CD4-positive, alpha-beta T cell (primary cell): ENCODE measurements at regions not wholly inside any gene's neighbourhood (a gene's known extent, or its start where the extent isn't known, plus 50 kb on each side); places are given as distances from the start of the nearest gene placed in this dataset.

Source experiments
- ATAC-seq: fragments of 200-7000 bp; cut with Tn5 transposase; one replicate; pipeline ENCODE4 v1.10.0; 2022; ENCODE audit warnings: mild to moderate bottlenecking; ENCODE audit not compliant: poor library complexity
- CTCF ChIA-PET: fragments of 350-600 bp; sonication (Branson Sonifier 250); formaldehyde crosslinking; loops from one replicate; lab custom pipeline; 2021; ENCODE audit warnings: antibody characterized with exemption, inconsistent platforms; lab: Charles Lee
- POLR2A ChIA-PET: fragments of 350-600 bp; sonication (Branson Sonifier 250); formaldehyde crosslinking; loops from one replicate; lab custom pipeline; 2021; ENCODE audit warnings: antibody characterized with exemption, inconsistent platforms; lab: Charles Lee
- DNase-seq, 14 experiments: peaks; one replicate each; pipeline ENCODE4 v3.0.0-alpha.2; 2013 to 2020; ENCODE audit warnings: mixed read lengths in 2 of 14
- H3K27ac ChIP-seq, 2 donors: one replicate each; pipeline versions ENCODE4 v1.5.1 to v1.7.0; 2013; ENCODE audit warnings: low read length in 2 of 2, low read depth in 1 of 2, mild to moderate bottlenecking in 1 of 2
- H3K27me3 ChIP-seq, 2 experiments: 1 replicate in 1 of 2; 2 replicates in 1 of 2; pipeline versions ENCODE4 v1.6.1 to v1.7.0; 2013; ENCODE audit warnings: low read length in 2 of 2, control low read depth in 1 of 2, mild to moderate bottlenecking in 1 of 2, moderate library complexity in 1 of 2; ENCODE audit not compliant: insufficient read depth in 2 of 2, control insufficient read depth in 1 of 2
- H3K36me3 ChIP-seq: one replicate; pipeline ENCODE4 v1.6.1; 2013; ENCODE audit warnings: low read length, control low read depth; ENCODE audit not compliant: insufficient read depth
- H3K4me1 ChIP-seq: one replicate; pipeline ENCODE4 v1.6.1; 2013; ENCODE audit warnings: low read length, control low read depth; ENCODE audit not compliant: insufficient read depth
- H3K4me3 ChIP-seq: one replicate; pipeline ENCODE4 v1.5.1; 2013; ENCODE audit warnings: mild to moderate bottlenecking, low read length, moderate library complexity
- H3K9me3 ChIP-seq, 2 experiments: 1 replicate in 1 of 2; 2 replicates in 1 of 2; pipeline versions ENCODE4 v1.6.1 to v1.7.0; 2013; ENCODE audit warnings: low read length in 2 of 2, mild to moderate bottlenecking in 2 of 2, control low read depth in 1 of 2, moderate library complexity in 1 of 2; ENCODE audit not compliant: control insufficient read depth in 1 of 2, insufficient read depth in 1 of 2
- H3K27ac Mint-ChIP-seq: one replicate; pipeline ENCODE4 v1.8.0; 2020; ENCODE audit warnings: mixed read lengths
- H3K27me3 Mint-ChIP-seq: one replicate; pipeline ENCODE4 v1.8.0; 2021; ENCODE audit warnings: mixed read lengths
- H3K36me3 Mint-ChIP-seq: one replicate; pipeline ENCODE4 v1.8.0; 2021; ENCODE audit warnings: low read depth, mixed read lengths
- H3K4me1 Mint-ChIP-seq: one replicate; pipeline ENCODE4 v1.8.0; 2021; ENCODE audit warnings: low read depth, mixed read lengths
- H3K4me3 Mint-ChIP-seq: one replicate; pipeline ENCODE4 v1.8.0; 2020; ENCODE audit warnings: mild to moderate bottlenecking, mixed read lengths
- H3K9me3 Mint-ChIP-seq: one replicate; pipeline ENCODE4 v1.8.0; 2020; ENCODE audit warnings: mixed read lengths
- CTCF ChIP-seq: fragments of 200-600 bp; IDR thresholded peaks from one replicate; pipeline ENCODE4 v1.8.0; 2022; ENCODE audit warnings: antibody characterized with exemption, mild to moderate bottlenecking
- intact Hi-C, 2 experiments: fragments of 100-400 bp; cut with DNase I in 1 of 2; cut with micrococcal nuclease in 1 of 2; formaldehyde crosslinking; loops; one replicate each; pipeline versions ENCODE4 v1.15.1 to v1.9.0; 2023 to 2025; cut with DNase I, micrococcal nuclease

GRCh38 chr5:87746341-87746740 lies 333.6 kb upstream of the CCNH start:
- H3K4me1 ChIP-seq = no peaks in the 10 kb centered on the region
- intact Hi-C loops = no loop called here
- peaks cover 16% of the 10 kb centered on the region for H3K27me3 Mint-ChIP-seq
- no peak for TF ChIP-seq CTCF
- H3K36me3 ChIP-seq = no peaks in the 10 kb centered on the region
- H3K27ac ChIP-seq = no peak overlapping the region
- no peaks in the 10 kb centered on the region for H3K36me3 Mint-ChIP-seq
- no peaks in the 10 kb centered on the region for H3K9me3 ChIP-seq
- POLR2A ChIA-PET = no interaction called here
- no peak overlapping the region for H3K27ac Mint-ChIP-seq
- ATAC-seq (no peak), DNase-seq (no peak)
- no peaks in the 10 kb centered on the region for H3K9me3 Mint-ChIP-seq
- peaks cover 0 to 4% of the 10 kb centered on the region in 2 experiments for H3K27me3 ChIP-seq
- no peak overlapping the region for H3K4me3 ChIP-seq
- no peak overlapping the region for H3K4me3 Mint-ChIP-seq
- no peaks in the 10 kb centered on the region for H3K4me1 Mint-ChIP-seq
- CTCF ChIA-PET = no interaction called here

- no peaks in the 10 kb centered on the region for H3K36me3 ChIP-seq
- no peak for TF ChIP-seq CTCF
- no peak for DNase-seq
- intact Hi-C loops = no loop called here
- CTCF ChIA-PET = no interaction called here
- H3K4me1 Mint-ChIP-seq = no peaks in the 10 kb centered on the region
- H3K9me3 ChIP-seq = no peaks in the 10 kb centered on the region
- POLR2A ChIA-PET = no interaction called here
- no peak overlapping the region for H3K27ac ChIP-seq
- H3K4me3 Mint-ChIP-seq = no peak overlapping the region
- no peak overlapping the region for H3K4me3 ChIP-seq
- no peak for ATAC-seq
- H3K27me3 ChIP-seq = peaks cover 0 to 4% of the 10 kb centered on the region in 2 experiments
- no peaks in the 10 kb centered on the region for H3K4me1 ChIP-seq
- H3K27ac Mint-ChIP-seq = no peak overlapping the region
- H3K9me3 Mint-ChIP-seq = no peaks in the 10 kb centered on the region
- no peaks in the 10 kb centered on the region for H3K36me3 Mint-ChIP-seq
- peaks cover 10% of the 10 kb centered on the region for H3K27me3 Mint-ChIP-seq
Measured at GRCh38 chr5:87741881-87742280, 329.2 kb upstream of the CCNH start.

- no peaks in the 10 kb centered on the region for H3K9me3 ChIP-seq
- no peak for ATAC-seq
- no peaks in the 10 kb centered on the region for H3K36me3 Mint-ChIP-seq
- H3K9me3 Mint-ChIP-seq = no peaks in the 10 kb centered on the region
- no peak overlapping the region for H3K27ac Mint-ChIP-seq
- CTCF ChIA-PET = no interaction called here
- no peaks in the 10 kb centered on the region for H3K36me3 ChIP-seq
- no peak for DNase-seq
- H3K4me3 ChIP-seq = no peak overlapping the region
- no peaks in the 10 kb centered on the region for H3K27me3 ChIP-seq
- no peaks in the 10 kb centered on the region for H3K4me1 Mint-ChIP-seq
- intact Hi-C loops = no loop called here
- no peaks in the 10 kb centered on the region for H3K27me3 Mint-ChIP-seq
- no peak overlapping the region for H3K27ac ChIP-seq
- no peak for TF ChIP-seq CTCF
- POLR2A ChIA-PET = no interaction called here
- H3K4me3 Mint-ChIP-seq = no peak overlapping the region
- no peaks in the 10 kb centered on the region for H3K4me1 ChIP-seq
Measured at GRCh38 chr5:87735923-87736322, 323.2 kb upstream of the CCNH start.
